ENCODE measurements at regions not wholly inside any gene's neighbourhood (a gene's known extent, or its start where the extent isn't known, plus 50 kb on each side); places are given as distances from the start of the nearest gene placed in this dataset.
"Not testable (repeated sequence)": the region's sequence is repeated elsewhere in the genome, so short reads cannot be mapped to it uniquely, and the experiment has no call there.

DNA sequence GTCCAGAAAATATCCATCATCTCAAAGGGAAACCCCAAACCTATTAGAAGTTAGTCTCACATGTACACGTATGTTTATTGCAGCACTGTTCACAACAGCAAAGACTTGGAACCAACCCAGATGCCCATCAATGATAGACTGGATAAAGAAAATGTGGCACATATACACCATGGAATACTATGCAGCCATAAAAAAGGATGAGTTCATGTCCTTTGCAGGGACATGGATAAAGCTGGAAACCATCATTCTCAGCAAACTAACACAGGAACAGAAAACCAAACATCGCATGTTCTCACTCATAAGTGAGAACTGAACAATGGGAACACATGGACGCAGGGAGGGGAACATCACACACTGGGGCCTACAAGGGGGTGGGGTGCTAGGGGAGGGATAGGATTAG, 79.9 kb upstream of the UXT start:
- not testable (repeated sequence) for H3K9ac ChIP-seq (ENCODE audit: low read depth in 1 of 2, low read length in 2 of 2); H3K27ac ChIP-seq (ENCODE audit: low read depth in 1 of 2, low read length in 2 of 2); H3K9me3 ChIP-seq (ENCODE audit: control insufficient read depth in 4 of 4, low read length in 3 of 4); H3K4me3 ChIP-seq (ENCODE audit: low read depth in 1 of 3, low read length in 3 of 3); DNase-seq (ENCODE audit: low spot score); H3K4me1 ChIP-seq (ENCODE audit: control insufficient read depth in 4 of 4, insufficient read depth in 4 of 4, low read length in 3 of 4); H3K36me3 ChIP-seq (ENCODE audit: control insufficient read depth in 4 of 4, insufficient read depth in 3 of 4, low read depth in 1 of 4, low read length in 3 of 4); H3K27me3 ChIP-seq (ENCODE audit: control insufficient read depth in 4 of 4, insufficient read depth in 4 of 4, low read length in 3 of 4)
- WGBS = 91% methylated on average over 3 of the region's 3 CpGs

DNA sequence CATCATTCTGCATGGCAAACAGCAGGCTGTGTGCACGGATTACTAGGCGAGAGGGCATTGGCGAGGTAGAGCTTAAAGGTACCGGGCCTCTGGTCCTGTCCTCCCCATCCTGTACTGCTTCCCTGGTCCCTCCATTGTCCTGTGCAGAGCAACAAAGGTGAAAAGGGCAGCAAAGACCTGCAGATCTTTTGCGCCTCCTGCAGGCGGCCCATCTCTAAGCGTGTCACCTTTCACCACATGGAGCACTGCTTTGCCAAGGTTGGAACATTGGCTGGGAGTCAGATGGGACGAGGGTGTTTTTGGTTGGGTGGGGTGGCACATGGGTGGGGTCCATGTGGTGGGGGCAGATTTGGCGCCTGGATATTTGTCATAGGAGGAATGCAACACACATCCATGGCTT, 64.7 kb upstream of the UXT start:
- Histone ChIP-seq H3K27me3 (ENCODE audit: control insufficient read depth in 4 of 4, insufficient read depth in 4 of 4, low read length in 3 of 4) (peaks cover 0 to 2% (median 0%) of the 10 kb centered on the region in 4 donors), H3K4me1 (ENCODE audit: control insufficient read depth in 4 of 4, insufficient read depth in 4 of 4, low read length in 3 of 4) (no peaks in the 10 kb centered on the region), H3K27ac (ENCODE audit: low read depth in 1 of 2, low read length in 2 of 2) (no peak overlapping the region), H3K4me3 (ENCODE audit: low read depth in 1 of 3, low read length in 3 of 3) (no peak overlapping the region), H3K36me3 (ENCODE audit: control insufficient read depth in 4 of 4, insufficient read depth in 3 of 4, low read depth in 1 of 4, low read length in 3 of 4) (no peaks in the 10 kb centered on the region), H3K9ac (ENCODE audit: low read depth in 1 of 2, low read length in 2 of 2) (no peak overlapping the region), H3K9me3 (ENCODE audit: control insufficient read depth in 4 of 4, low read length in 3 of 4) (peaks cover 0 to 9% (median 1%) of the 10 kb centered on the region in 4 donors)
- peak in 1 of 2 donors; percentile 41 for TF ChIP-seq RAD21 (IDR thresholded peaks at IDR 0.05)
- TF ChIP-seq, protein P1, sequence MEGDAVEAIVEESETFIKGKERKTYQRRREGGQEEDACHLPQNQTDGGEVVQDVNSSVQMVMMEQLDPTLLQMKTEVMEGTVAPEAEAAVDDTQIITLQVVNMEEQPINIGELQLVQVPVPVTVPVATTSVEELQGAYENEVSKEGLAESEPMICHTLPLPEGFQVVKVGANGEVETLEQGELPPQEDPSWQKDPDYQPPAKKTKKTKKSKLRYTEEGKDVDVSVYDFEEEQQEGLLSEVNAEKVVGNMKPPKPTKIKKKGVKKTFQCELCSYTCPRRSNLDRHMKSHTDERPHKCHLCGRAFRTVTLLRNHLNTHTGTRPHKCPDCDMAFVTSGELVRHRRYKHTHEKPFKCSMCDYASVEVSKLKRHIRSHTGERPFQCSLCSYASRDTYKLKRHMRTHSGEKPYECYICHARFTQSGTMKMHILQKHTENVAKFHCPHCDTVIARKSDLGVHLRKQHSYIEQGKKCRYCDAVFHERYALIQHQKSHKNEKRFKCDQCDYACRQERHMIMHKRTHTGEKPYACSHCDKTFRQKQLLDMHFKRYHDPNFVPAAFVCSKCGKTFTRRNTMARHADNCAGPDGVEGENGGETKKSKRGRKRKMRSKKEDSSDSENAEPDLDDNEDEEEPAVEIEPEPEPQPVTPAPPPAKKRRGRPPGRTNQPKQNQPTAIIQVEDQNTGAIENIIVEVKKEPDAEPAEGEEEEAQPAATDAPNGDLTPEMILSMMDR (IDR thresholded peaks at IDR 0.05; ENCODE audit: low read depth, low read length, missing input control) = no peak
- no peak for DNase-seq (ENCODE audit: low spot score)
- 78% methylated on average over 9 of the region's 9 CpGs for WGBS

DNA sequence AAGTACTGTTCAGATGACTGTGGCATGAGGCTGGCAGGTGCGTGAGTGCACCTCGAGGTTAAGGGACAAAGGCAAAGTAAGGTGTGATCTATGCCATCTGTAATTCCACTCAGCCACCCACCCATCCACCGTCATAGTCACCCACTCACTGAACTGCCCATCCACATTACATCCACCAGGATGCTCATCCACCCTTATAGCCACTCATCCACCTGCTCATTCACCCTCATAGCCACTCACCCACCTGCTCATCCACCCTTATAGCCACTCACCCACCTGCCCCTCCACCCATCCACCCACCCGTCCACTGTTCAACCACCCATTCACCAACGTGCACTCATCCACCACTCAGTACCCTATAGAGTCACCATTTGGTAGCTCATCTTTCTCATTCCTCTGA, 64.1 kb upstream of the UXT start:
- TF ChIP-seq HNF4G (IDR thresholded peaks at IDR 0.05) (no peak), TAF1 (conservative IDR thresholded peaks at IDR 0.05) (no peak), EGR1 (IDR thresholded peaks at IDR 0.05; ENCODE audit: low read depth in 2 of 2) (no peak), FOXA2 (IDR thresholded peaks at IDR 0.05) (no peak), RAD21 (IDR thresholded peaks at IDR 0.05) (no peak), HNF4A (conservative IDR thresholded peaks at IDR 0.05) (no peak), YY1 (IDR thresholded peaks at IDR 0.05) (no peak), JUND (IDR thresholded peaks at IDR 0.05) (no peak), SP1 (IDR thresholded peaks at IDR 0.05) (no peak), NR2F2 (IDR thresholded peaks at IDR 0.05) (no peak), FOXA1 (IDR thresholded peaks at IDR 0.05) (no peak)
- TF ChIP-seq, protein P2, sequence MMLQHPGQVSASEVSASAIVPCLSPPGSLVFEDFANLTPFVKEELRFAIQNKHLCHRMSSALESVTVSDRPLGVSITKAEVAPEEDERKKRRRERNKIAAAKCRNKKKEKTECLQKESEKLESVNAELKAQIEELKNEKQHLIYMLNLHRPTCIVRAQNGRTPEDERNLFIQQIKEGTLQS (IDR thresholded peaks at IDR 0.05) = no peak
- TF ChIP-seq, protein P3, sequence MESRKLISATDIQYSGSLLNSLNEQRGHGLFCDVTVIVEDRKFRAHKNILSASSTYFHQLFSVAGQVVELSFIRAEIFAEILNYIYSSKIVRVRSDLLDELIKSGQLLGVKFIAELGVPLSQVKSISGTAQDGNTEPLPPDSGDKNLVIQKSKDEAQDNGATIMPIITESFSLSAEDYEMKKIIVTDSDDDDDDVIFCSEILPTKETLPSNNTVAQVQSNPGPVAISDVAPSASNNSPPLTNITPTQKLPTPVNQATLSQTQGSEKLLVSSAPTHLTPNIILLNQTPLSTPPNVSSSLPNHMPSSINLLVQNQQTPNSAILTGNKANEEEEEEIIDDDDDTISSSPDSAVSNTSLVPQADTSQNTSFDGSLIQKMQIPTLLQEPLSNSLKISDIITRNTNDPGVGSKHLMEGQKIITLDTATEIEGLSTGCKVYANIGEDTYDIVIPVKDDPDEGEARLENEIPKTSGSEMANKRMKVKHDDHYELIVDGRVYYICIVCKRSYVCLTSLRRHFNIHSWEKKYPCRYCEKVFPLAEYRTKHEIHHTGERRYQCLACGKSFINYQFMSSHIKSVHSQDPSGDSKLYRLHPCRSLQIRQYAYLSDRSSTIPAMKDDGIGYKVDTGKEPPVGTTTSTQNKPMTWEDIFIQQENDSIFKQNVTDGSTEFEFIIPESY (IDR thresholded peaks at IDR 0.05) = no peak
- TF ChIP-seq, protein P4, sequence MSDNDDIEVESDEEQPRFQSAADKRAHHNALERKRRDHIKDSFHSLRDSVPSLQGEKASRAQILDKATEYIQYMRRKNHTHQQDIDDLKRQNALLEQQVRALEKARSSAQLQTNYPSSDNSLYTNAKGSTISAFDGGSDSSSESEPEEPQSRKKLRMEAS (IDR thresholded peaks at IDR 0.05) = no peak
- Histone ChIP-seq H3K36me3 (ENCODE audit: control insufficient read depth in 4 of 4, insufficient read depth in 3 of 4, low read depth in 1 of 4, low read length in 3 of 4) (no peaks in the 10 kb centered on the region), H3K9me3 (ENCODE audit: control insufficient read depth in 4 of 4, low read length in 3 of 4) (peaks cover 0 to 9% (median 1%) of the 10 kb centered on the region in 4 donors), H3K27ac (ENCODE audit: low read depth in 1 of 2, low read length in 2 of 2) (no peak overlapping the region), H3K27me3 (ENCODE audit: control insufficient read depth in 4 of 4, insufficient read depth in 4 of 4, low read length in 3 of 4) (peaks cover 0 to 2% (median 0%) of the 10 kb centered on the region in 4 donors), H3K4me1 (ENCODE audit: control insufficient read depth in 4 of 4, insufficient read depth in 4 of 4, low read length in 3 of 4) (no peaks in the 10 kb centered on the region), H3K4me3 (ENCODE audit: low read depth in 1 of 3, low read length in 3 of 3) (no peak overlapping the region), H3K9ac (ENCODE audit: low read depth in 1 of 2, low read length in 2 of 2) (no peak overlapping the region)
- WGBS = 75% methylated on average over 5 of the region's 5 CpGs
- no peak for DNase-seq (ENCODE audit: low spot score)
